ENCODE measurements at regions not wholly inside any gene's neighbourhood (a gene's known extent, or its start where the extent isn't known, plus 50 kb on each side); places are given as distances from the start of the nearest gene placed in this dataset.

DNA sequence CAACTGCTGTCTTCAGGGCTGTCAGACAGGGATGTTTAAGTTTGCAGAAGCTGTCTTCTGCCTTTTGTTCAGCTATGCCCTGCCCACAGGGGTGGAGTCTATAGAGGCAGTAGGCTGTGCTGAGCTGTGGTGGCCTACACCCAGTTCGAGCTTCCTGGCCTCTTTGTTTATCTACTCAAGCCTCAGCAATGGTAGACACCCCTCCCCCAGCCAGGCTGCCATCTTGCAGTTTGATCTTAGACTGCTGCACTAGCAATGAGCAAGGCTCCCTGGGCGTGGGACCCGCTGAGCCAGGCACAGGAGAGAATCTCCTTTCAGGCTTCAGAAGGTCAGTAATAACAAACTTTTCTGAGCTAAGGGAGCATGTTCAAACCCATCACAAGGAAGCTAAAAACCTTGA lies 545.3 kb downstream of the TLE4 start:
- TF ChIP-seq, protein P1, sequence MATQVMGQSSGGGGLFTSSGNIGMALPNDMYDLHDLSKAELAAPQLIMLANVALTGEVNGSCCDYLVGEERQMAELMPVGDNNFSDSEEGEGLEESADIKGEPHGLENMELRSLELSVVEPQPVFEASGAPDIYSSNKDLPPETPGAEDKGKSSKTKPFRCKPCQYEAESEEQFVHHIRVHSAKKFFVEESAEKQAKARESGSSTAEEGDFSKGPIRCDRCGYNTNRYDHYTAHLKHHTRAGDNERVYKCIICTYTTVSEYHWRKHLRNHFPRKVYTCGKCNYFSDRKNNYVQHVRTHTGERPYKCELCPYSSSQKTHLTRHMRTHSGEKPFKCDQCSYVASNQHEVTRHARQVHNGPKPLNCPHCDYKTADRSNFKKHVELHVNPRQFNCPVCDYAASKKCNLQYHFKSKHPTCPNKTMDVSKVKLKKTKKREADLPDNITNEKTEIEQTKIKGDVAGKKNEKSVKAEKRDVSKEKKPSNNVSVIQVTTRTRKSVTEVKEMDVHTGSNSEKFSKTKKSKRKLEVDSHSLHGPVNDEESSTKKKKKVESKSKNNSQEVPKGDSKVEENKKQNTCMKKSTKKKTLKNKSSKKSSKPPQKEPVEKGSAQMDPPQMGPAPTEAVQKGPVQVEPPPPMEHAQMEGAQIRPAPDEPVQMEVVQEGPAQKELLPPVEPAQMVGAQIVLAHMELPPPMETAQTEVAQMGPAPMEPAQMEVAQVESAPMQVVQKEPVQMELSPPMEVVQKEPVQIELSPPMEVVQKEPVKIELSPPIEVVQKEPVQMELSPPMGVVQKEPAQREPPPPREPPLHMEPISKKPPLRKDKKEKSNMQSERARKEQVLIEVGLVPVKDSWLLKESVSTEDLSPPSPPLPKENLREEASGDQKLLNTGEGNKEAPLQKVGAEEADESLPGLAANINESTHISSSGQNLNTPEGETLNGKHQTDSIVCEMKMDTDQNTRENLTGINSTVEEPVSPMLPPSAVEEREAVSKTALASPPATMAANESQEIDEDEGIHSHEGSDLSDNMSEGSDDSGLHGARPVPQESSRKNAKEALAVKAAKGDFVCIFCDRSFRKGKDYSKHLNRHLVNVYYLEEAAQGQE (IDR thresholded peaks at IDR 0.05; ENCODE audit: insufficient read depth in 1 of 2, low read depth in 2 of 2, low read length in 2 of 2): no peak
- TF ChIP-seq POLR2AphosphoS5 (IDR thresholded peaks at IDR 0.05; ENCODE audit: low read depth, low read length): no peak
- TF ChIP-seq SIN3A (IDR thresholded peaks at IDR 0.05; ENCODE audit: borderline replicate concordance, insufficient read depth, low read length): no peak
- TF ChIP-seq TAF1 (IDR thresholded peaks at IDR 0.05; ENCODE audit: borderline replicate concordance, insufficient read depth, low read length): no peak
- no peak for TF ChIP-seq FOXP2 (optimal IDR thresholded peaks at IDR 0.05; ENCODE audit: borderline replicate concordance, extremely low read depth, extremely low read length, insufficient read depth)

DNA sequence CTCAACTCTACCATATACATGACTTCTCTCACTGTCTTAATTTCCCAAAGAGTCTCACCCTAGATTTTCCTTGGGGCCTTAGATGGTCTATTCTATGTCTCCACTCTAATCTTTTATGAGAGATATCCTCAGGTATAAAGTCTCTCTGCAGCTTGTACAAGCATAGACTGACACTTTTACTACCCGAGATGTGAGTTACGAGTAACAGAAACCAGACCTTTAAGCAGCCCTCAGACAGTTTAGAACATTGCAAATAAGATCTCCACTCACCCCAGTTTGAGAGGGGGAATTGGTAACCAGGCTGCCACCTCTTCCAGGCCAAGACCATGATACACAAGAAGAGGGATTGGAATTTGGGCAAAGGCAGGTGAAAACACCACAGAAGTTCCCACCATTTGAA lies 542.5 kb downstream of the TLE4 start:
- TF ChIP-seq FOXP2 (optimal IDR thresholded peaks at IDR 0.05; ENCODE audit: borderline replicate concordance, extremely low read depth, extremely low read length, insufficient read depth) (no peak), TAF1 (IDR thresholded peaks at IDR 0.05; ENCODE audit: borderline replicate concordance, insufficient read depth, low read length) (no peak), SIN3A (IDR thresholded peaks at IDR 0.05; ENCODE audit: borderline replicate concordance, insufficient read depth, low read length) (no peak)

DNA sequence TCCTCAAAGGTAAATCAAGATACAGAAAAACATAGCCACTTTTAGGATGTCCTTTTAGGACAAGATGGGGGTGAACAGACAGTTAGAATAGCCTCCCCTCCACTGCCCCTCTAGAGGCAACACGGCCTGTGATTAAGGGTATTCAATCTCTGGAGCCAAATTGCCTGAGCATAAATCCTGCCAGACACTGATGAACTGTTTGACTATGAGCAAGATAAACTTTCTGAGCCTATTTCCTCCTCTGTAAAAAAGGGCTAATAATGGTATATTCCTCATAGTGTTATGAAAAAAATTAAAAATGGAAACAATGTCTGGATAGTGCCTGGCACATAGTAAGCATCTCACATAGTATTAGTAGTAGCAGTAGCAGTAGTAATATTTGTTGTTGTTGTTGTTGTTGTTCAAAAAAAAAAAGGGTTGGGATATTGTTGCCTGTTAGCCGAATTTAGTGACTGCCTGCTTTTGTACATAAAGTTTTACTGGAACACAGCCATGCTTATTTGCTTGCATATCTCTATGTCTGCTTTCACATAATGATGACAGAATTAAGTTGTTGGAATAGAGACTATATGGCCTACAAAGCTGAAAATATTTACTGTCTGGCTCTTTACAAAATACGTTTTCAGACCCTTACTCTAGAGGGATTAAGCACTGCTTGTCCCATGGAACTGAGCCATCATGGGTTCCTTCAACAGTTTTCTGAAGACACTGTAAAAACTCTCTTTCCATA lies 536.3 kb downstream of the TLE4 start:
- TF ChIP-seq FOXP2 (optimal IDR thresholded peaks at IDR 0.05; ENCODE audit: borderline replicate concordance, extremely low read depth, extremely low read length, insufficient read depth): no peak
- no peak for TF ChIP-seq SIN3A (IDR thresholded peaks at IDR 0.05; ENCODE audit: borderline replicate concordance, insufficient read depth, low read length)
- TF ChIP-seq POLR2AphosphoS5 (IDR thresholded peaks at IDR 0.05; ENCODE audit: low read depth, low read length): no peak
- TF ChIP-seq TAF1 (IDR thresholded peaks at IDR 0.05; ENCODE audit: borderline replicate concordance, insufficient read depth, low read length): no peak
- TF ChIP-seq, protein P1 (IDR thresholded peaks at IDR 0.05; ENCODE audit: insufficient read depth in 1 of 2, low read depth in 2 of 2, low read length in 2 of 2): no peak

DNA sequence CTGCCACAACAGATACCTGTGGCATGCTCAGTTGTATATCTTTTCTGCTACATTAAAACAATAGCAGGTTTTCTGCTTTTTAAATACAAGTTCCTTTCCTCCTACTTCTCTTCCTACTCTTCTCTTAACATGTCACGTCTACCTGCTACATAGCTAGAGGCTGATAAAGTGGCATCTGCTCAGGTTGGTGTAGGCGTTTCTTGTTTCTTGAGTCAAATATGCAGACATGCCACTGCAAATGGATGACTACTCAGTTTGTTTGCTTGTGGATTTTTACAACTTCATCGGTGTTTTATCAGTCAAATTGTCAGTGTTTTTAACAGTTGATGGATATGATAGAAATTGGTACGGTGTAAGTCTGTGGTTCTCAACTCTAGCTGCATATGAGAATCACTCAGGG lies 525.7 kb downstream of the TLE4 start:
- TF ChIP-seq, protein P1 (IDR thresholded peaks at IDR 0.05; ENCODE audit: insufficient read depth in 1 of 2, low read depth in 2 of 2, low read length in 2 of 2): no peak
- TF ChIP-seq SIN3A (IDR thresholded peaks at IDR 0.05; ENCODE audit: borderline replicate concordance, insufficient read depth, low read length) (no peak), TAF1 (IDR thresholded peaks at IDR 0.05; ENCODE audit: borderline replicate concordance, insufficient read depth, low read length) (no peak), FOXP2 (optimal IDR thresholded peaks at IDR 0.05; ENCODE audit: borderline replicate concordance, extremely low read depth, extremely low read length, insufficient read depth) (no peak), POLR2AphosphoS5 (IDR thresholded peaks at IDR 0.05; ENCODE audit: low read depth, low read length) (no peak)

DNA sequence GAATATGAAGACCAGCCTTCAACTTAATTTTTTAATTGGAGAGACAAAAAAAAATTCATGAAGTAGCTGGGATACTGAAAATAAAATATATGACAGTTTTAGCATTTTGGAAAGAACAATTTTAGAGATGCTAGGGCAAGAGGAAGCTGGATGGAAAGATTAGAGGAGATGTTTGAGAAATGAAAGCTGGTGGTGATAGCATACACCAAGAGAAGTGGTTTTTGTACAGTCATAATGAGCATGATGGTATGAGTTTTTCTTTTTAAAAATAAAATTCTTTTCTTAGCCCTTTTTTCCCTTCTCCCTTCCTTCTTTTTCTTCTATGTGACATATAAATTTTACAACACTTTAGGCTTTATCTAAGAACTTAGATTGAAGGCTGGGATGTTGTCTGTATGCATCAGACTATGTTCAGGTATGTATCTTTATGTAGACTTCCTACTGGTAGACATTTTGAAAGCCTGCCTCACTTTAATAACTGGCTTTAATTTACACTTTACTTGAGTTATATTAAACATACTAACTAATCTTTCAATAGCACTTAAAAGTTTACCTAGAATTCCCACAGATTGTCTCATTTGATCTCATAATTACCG lies 522.5 kb downstream of the TLE4 start:
- TF ChIP-seq TAF1 (IDR thresholded peaks at IDR 0.05; ENCODE audit: borderline replicate concordance, insufficient read depth, low read length) (no peak), POLR2AphosphoS5 (IDR thresholded peaks at IDR 0.05; ENCODE audit: low read depth, low read length) (no peak), SIN3A (IDR thresholded peaks at IDR 0.05; ENCODE audit: borderline replicate concordance, insufficient read depth, low read length) (no peak), FOXP2 (optimal IDR thresholded peaks at IDR 0.05; ENCODE audit: borderline replicate concordance, extremely low read depth, extremely low read length, insufficient read depth) (no peak)
- TF ChIP-seq, protein P1 (IDR thresholded peaks at IDR 0.05; ENCODE audit: insufficient read depth in 1 of 2, low read depth in 2 of 2, low read length in 2 of 2): no peak
